ENCODE measurements at regions not wholly inside any gene's neighbourhood (a gene's known extent, or its start where the extent isn't known, plus 50 kb on each side); places are given as distances from the start of the nearest gene placed in this dataset.

DNA sequence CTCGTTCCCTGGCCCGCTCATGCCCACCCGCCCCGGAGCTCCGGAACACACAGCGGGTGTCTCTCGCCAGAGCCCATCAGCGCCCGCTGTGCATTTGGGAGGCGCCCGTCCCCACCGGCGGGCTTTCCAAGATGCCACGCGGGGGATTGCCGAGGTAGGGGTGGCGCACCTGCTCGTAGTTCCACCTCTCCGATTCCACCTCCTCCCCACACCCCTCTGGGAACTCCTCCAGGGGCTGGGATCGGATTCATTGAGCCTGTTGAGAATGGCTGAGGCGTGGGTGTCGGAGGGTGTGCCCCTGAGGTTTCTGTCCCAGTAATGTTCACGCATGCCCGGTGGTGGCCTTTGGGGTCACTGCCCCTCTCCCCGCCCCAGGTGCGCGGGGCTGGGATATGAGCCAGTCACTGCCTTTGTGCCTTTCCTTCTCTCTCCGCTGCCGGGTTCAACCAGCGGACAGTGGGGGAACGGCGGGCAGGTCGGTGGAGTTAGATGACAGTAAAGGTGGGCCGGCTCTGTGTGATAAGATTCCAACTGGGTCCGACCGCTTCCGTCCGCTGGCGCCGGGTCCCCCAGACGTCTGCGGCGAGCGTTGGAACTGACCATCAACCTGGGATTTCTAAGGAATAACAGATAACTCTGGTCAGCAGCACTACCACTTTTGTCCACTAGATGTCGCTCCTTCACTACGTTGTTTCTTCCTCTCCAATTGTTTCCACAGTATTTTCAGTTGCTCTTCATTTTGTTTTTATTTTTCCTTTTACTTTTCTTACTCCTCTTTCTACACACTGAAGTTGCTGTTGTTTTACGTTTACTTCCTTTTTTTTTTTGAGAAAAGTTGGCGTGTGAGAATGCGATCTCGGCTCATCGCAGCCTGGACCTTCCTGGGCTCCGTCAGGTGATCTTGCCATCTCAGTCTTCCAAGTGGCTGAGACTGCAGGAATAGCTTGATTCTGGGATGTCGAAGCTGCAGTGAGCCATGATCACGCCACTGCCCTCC, 178.1 kb upstream of the ALG10B start:
- ChIA-PET CTCF (no interaction called here), POLR2A (no interaction called here)

DNA sequence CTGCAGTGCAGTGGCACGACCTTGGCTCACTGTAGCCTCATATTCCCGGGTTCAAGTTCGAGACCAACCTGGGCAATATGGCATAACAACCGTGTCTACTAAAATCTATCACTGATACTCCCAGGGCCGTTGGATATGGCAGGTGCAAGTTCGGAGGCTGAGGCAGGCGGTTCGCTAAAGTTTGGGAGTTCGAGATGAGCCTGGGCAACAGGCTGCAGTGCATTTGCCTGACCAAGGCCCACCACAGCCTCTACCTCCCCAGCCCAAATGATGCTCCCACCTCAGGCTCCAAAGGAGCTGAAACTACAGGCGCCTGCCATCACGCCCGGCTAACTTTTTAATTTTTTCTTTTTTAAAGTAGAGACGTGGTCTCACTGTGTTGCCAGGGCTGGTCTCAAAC, 177.1 kb upstream of the ALG10B start:
- POLR2A ChIA-PET = no interaction called here
- CTCF ChIA-PET = no interaction called here

DNA sequence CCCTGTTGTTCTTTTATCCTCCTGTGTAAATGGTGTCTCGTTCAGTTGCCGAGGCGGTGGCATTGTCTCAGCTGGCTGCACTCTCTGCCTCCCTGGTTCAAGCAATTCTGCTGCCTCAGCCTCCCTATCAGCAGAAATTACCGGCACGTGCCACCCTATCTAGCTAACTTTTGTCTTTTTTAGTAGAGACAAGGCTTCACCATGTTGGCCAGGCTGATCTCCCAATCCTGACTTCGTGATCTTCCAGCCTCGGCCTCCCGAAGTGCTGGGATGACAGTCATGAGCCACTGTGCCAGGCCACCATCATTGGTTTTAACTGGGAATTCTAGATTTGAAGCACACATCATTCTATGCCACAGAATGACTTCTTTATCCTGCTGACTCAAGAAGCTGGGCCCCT, 175.3 kb upstream of the ALG10B start:
- POLR2A ChIA-PET = no interaction called here
- CTCF ChIA-PET = no interaction called here

GRCh38 chr12:38141861-38142260, 174.7 kb upstream of the ALG10B start:
- CTCF ChIA-PET = no interaction called here
- POLR2A ChIA-PET = no interaction called here

- CTCF ChIA-PET = no interaction called here
These were observed 173.6 kb upstream of the ALG10B start for GRCh38 chr12:38142974-38143373.

DNA sequence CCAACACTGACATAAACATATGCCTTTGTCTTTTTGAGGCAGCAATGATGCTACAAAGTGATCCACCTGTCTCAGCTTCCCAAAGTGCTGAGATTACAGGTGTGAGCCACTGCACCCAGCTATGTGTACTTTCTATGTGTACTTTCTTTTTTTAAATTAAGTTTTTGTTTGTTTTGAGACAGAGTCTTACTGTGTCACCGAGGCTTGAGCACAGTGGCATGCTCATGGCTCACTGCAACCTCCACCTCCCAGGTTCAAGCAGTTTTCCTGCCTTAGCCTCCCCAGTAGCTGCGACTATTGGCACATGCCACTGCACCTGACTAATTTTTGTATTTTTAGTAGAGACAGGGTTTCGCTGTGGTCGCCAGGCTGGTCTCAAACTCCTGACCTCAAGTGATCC, 172.5 kb upstream of the ALG10B start:
- ChIA-PET POLR2A (no interaction called here), CTCF (no interaction called here)

More at GRCh38 chr12:38142974-38143373, 173.6 kb upstream of the ALG10B start:
- POLR2A ChIA-PET = no interaction called here

GRCh38 chr12:38144601-38145436, 171.8 kb upstream of the ALG10B start:
- CTCF ChIA-PET = no interaction called here
- POLR2A ChIA-PET = no interaction called here

DNA sequence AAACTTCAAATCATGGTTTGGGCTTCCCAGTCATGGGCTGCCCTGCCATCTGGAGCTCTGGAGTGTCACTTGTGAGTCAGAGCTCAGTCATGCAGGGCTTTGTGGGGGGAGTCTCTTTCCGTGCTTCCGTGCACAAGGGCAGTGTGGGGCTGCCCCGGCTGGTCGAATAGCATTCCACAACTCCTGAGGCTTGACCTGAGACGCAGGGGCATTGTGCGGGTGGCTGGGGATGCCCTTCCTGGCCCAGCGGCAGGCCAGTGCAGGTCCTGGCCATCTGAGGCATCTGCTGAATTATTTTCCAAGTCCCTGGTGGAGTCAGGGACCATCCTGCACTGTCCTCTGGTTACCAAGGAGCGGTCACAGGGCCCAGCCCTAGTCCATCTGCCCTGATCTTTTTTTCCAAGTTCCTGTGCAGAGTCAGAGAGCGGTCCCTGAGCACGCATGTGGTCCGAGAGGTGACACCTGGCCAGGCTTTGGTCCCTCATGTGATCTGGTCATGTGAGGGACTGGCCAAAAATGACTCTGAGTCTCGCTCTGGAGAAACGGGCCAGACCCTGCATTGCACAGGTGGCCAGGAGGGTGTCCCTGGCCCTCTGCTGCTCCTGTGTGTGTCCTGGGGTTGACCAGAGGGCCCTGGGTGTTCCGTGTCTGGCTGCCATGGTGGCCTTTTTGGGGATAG, 167.0 kb upstream of the ALG10B start:
- CTCF ChIA-PET = no interaction called here
- POLR2A ChIA-PET = no interaction called here

GRCh38 chr12:38151991-38152700, 164.4 kb upstream of the ALG10B start:
- CTCF ChIA-PET = no interaction called here
- POLR2A ChIA-PET = no interaction called here

- ChIA-PET POLR2A (no interaction called here), CTCF (no interaction called here)
These were observed 163.5 kb upstream of the ALG10B start for GRCh38 chr12:38152816-38153736.

DNA sequence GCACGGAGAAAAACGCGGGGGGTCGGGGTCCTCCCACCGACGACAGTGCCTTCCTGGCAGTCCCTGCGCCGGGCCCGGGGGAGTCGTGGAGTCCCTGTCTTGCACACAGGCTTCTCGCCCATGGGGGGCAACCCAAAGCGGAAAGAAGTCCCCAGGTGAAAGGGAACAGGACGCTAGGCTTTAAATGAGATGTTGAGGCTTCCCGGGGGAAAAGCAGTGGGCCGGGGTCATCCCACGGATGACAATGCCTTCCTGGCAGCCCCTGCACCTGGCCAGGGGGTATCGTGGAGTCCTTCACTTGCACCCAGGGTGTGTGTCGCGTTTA, 162.9 kb upstream of the ALG10B start:
- ChIA-PET POLR2A (no interaction called here), CTCF (no interaction called here)

DNA sequence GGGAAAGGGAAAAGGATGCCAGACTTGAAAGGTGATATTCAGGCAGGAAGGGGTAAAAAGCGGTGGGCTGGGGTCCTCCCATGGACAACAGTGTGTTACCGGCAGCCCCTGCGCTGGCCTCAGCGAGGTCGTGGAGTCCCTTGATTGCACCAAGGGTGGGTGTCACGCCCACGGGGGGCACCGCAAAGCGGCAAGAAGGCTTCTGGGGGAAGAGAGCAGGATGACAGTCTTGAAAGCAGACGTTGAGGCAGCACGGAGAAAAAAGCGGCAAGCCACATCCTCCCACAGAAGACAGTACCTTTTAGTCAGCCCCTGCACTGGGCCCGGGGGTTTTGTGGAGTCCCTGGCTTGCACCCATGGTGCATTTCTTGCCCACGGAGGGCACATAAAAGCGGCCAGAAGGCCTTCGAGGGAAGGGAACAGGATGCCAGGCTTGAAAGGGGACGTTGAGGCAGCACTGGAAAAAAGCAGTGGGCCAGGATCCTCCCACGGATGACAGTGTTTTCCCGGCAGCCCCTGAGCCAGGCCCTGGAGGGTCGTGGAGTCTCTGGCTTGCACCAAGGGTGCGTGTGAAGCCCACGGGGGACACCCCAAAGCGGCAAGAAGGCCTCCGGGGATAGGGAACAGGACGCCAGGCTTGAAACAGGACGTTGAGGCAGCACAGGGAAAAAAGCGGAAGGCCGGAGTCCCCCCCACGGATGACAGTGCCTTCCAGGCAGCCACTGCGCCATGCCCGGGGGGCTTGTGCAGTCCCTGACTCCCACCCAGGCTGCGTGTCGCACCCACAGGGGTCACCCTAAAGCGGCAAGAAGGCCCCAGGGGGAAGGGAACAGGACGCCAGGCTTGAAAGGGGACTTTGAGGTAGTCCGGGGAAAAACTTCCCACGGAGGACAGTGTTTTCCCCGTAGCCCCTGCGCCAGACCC, 162.2 kb upstream of the ALG10B start:
- POLR2A ChIA-PET = no interaction called here
- CTCF ChIA-PET = no interaction called here

DNA sequence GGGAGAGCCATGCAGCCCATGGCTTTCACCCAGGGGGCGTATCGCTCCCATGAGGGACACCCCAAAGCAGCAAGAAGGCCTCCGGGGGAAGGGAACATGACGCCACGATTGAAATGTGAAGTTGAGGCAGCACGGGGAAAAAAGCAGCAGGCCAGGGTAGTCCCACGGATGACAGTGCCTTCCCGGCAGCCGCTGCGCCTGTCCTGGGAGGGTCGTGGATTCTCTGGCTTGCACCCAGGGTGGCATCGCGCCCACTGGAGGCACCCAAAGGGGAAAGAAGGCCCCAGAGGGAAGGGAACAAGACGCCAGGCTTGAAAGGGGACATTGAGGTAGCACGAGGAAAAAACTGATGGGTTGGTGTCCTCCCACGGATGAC, 161.6 kb upstream of the ALG10B start:
- CTCF ChIA-PET = no interaction called here
- POLR2A ChIA-PET = no interaction called here

- CTCF ChIA-PET = no interaction called here
- POLR2A ChIA-PET = no interaction called here
These were observed 160.8 kb upstream of the ALG10B start for GRCh38 chr12:38155526-38156496.

GRCh38 chr12:38156497-38157245, 159.9 kb upstream of the ALG10B start:
- ChIA-PET CTCF (no interaction called here), POLR2A (no interaction called here)

GRCh38 chr12:38157274-38157932, 159.2 kb upstream of the ALG10B start:
- POLR2A ChIA-PET = no interaction called here
- CTCF ChIA-PET = no interaction called here
